ENCODE measurements at regions not wholly inside any gene's neighbourhood (a gene's known extent, or its start where the extent isn't known, plus 50 kb on each side); places are given as distances from the start of the nearest gene placed in this dataset.

DNA sequence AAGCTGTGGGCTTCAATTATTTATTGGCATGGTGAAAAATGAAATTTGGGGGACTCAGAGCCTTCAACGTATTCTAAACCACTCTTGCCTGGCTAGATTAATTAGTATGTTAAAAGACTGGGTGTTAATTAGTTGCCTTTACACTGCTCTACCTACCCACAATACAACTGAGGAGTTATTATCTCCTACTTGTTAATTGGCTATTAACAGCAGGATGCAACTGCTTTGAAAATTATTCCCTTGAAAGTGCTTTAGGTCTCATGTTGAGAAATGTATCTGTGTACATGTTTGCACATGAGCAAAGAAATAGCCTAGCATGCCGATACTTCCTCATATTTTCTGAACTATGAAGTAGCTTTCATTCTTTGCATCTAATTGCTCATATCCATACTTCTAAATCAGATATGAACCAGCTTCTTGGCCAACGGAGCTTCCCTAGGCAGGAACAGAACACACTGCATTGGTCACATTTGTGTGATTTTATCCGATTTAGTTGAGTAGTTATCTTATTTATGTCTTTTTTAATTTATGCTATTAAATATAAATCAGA, 155.8 kb downstream of the GPAM start:
- TF ChIP-seq POLR2AphosphoS5 (IDR thresholded peaks at IDR 0.05; ENCODE audit: borderline replicate concordance, low read depth, low read length) (no peak), EZH2 (IDR thresholded peaks at IDR 0.05) (no peak), FOXP2 (optimal IDR thresholded peaks at IDR 0.05; ENCODE audit: control extremely low read depth, extremely low read length, insufficient read depth) (no peak)
